ENCODE measurements at regions not wholly inside any gene's neighbourhood (a gene's known extent, or its start where the extent isn't known, plus 50 kb on each side); places are given as distances from the start of the nearest gene placed in this dataset.

DNA sequence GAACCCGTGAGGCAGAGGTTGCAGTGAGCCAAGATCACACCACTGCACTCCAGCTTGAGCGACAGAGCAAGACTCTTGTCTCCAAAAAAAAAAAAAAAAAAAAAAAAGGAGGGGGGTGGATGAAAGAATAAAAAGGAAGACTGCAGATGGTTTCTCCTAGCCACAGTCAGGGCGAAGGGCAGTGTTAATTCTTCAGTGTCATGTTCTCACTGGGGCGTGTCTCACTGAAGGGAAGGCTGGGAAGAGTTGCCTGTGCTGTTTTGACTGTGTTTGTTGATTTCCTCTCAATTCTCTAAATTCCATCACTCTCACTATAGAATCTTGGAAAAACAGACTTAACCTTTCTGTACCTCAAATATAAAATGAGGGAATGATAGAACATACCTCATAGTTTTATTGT lies 71.6 kb upstream of the DHX15 start:
- ChIA-PET POLR2A (no interaction called here), CTCF (no interaction called here)
- peak; percentile 10 for DNase-seq (ENCODE audit: extremely low spot score)
- TF ChIP-seq TARDBP (IDR thresholded peaks at IDR 0.05) (no peak), CTBP1 (IDR thresholded peaks at IDR 0.05; ENCODE audit: borderline replicate concordance) (no peak), NFRKB (IDR thresholded peaks at IDR 0.05) (no peak), BHLHE40 (IDR thresholded peaks at IDR 0.05; ENCODE audit: borderline replicate concordance) (no peak), ARNT (IDR thresholded peaks at IDR 0.05) (no peak), ZNF384 (IDR thresholded peaks at IDR 0.05) (no peak), ELF4 (IDR thresholded peaks at IDR 0.05) (no peak)
- TF ChIP-seq, protein P1, sequence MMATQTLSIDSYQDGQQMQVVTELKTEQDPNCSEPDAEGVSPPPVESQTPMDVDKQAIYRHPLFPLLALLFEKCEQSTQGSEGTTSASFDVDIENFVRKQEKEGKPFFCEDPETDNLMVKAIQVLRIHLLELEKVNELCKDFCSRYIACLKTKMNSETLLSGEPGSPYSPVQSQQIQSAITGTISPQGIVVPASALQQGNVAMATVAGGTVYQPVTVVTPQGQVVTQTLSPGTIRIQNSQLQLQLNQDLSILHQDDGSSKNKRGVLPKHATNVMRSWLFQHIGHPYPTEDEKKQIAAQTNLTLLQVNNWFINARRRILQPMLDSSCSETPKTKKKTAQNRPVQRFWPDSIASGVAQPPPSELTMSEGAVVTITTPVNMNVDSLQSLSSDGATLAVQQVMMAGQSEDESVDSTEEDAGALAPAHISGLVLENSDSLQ (IDR thresholded peaks at IDR 0.05) = no peak

GRCh38 chr4:24656906-24657305 lies 72.6 kb upstream of the DHX15 start:
- TF ChIP-seq BHLHE40 (IDR thresholded peaks at IDR 0.05; ENCODE audit: borderline replicate concordance) (no peak), SP1 (IDR thresholded peaks at IDR 0.05) (no peak)
- no peak for DNase-seq (ENCODE audit: extremely low spot score)
- ChIA-PET CTCF (no interaction called here), POLR2A (no interaction called here)

DNA sequence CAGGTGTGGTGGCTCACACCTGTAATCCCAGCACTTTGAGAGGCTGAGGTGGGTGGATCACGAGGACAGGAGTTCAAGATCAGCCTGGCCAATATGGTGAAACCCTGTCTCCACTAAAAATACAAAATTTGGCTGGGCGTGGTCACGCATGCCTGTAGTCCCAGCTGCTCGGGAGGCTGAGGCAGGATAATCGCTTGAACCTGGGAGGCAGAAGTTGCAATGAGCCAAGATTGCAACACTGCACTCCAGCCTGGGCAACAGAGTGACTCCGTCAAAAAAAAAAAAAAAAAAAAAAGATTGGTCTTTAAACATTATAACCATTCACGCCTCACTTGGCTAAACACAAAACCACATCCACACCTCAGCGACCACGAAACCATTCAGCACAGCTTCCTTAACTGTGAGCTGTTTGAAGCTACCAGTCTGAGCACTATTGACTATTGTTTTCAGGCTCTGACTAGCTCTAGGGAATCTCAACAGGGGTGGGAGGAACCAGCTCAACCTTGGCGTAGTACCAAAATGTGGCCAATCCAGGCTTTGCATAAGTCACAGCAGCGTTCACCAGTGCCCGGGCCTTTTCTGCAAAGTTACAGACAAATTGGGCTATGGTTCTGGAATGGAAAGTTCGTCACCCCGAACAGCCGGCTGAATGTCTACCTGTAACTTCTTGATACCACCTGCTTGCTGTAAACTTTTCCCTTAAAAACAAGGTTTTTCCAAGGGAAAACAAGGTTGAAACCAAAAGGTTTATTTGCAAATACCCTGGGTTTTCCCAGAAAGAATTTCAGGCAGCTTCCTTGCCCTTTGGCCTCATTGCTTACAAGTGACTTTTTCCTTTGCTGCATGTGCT lies 73.6 kb upstream of the DHX15 start:
- CTCF ChIA-PET = interaction anchor here (0.6 kb wide), 1 partner anchor 106 kb away, joined by 7 read pairs; no protein-coding TSS in a partner anchor
- POLR2A ChIA-PET = no interaction called here
- no peak for DNase-seq (ENCODE audit: extremely low spot score)
- TF ChIP-seq BHLHE40 (IDR thresholded peaks at IDR 0.05; ENCODE audit: borderline replicate concordance) (no peak), FOXA1 (IDR thresholded peaks at IDR 0.05) (no peak), NFRKB (IDR thresholded peaks at IDR 0.05) (no peak), FOXM1 (IDR thresholded peaks at IDR 0.05; ENCODE audit: borderline replicate concordance) (no peak)
- TF ChIP-seq, protein P1 (IDR thresholded peaks at IDR 0.05) = no peak

DNA sequence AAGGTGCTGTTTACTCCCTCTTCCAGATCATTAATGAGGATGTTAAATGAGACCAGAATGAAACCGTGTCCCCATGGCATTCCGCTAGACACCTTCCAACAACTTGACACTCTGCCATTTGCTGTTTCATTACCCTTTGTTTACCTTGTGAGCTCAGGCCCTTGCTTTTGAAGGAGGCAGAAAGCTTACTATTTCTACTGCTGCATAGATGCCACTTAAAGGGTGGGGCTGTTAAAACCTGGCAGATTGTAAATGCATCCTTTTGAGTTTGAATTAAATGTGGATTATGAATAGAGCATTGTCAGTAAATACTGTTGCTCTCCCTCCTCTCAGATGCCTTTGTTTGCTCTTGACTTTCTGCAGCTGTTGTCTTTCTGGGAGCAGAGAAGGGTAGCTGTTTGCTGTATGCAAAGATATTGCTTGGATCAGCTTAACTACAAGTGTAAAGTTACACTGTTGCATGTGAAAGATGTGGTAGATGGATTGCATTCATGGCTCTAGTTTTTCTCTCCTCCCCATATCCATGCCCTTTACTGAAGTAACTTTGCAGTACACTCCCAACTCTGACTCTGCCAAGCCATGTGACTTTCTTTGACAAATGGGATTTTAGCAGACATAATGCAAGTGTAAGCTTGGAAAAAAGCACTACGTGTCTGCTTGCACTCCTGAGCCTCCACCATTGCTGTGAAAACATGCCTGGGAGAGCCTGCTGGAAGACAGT lies 75.0 kb upstream of the DHX15 start:
- no peak for DNase-seq (ENCODE audit: extremely low spot score)
- ChIA-PET POLR2A (no interaction called here), CTCF (no interaction called here)
- TF ChIP-seq ARNT (IDR thresholded peaks at IDR 0.05) (no peak), LEF1 (IDR thresholded peaks at IDR 0.05; ENCODE audit: borderline replicate concordance) (no peak), TARDBP (IDR thresholded peaks at IDR 0.05) (no peak), SUZ12 (IDR thresholded peaks at IDR 0.05) (no peak), FOXK2 (IDR thresholded peaks at IDR 0.05) (no peak)

- no peak for TF ChIP-seq NFRKB (IDR thresholded peaks at IDR 0.05)
- no peak for TF ChIP-seq BHLHE40 (IDR thresholded peaks at IDR 0.05; ENCODE audit: borderline replicate concordance)
- no peak for TF ChIP-seq SUZ12 (IDR thresholded peaks at IDR 0.05)
- TF ChIP-seq, protein P1 (IDR thresholded peaks at IDR 0.05) = no peak
- no peak for TF ChIP-seq L3MBTL2 (conservative IDR thresholded peaks at IDR 0.05)
- no peak for TF ChIP-seq FOXA1 (IDR thresholded peaks at IDR 0.05)
- no peak for TF ChIP-seq FOXK2 (IDR thresholded peaks at IDR 0.05)
- TF ChIP-seq ZNF384 (IDR thresholded peaks at IDR 0.05) = no peak
- TF ChIP-seq HDGF (IDR thresholded peaks at IDR 0.05; ENCODE audit: borderline replicate concordance) = no peak
- no peak for TF ChIP-seq ARNT (IDR thresholded peaks at IDR 0.05)
- no peak for TF ChIP-seq FOXM1 (IDR thresholded peaks at IDR 0.05; ENCODE audit: borderline replicate concordance)
- TF ChIP-seq SP1 (IDR thresholded peaks at IDR 0.05) = no peak
- TF ChIP-seq CTBP1 (IDR thresholded peaks at IDR 0.05; ENCODE audit: borderline replicate concordance) = no peak
- TF ChIP-seq ELF4 (IDR thresholded peaks at IDR 0.05) = no peak
- no peak for TF ChIP-seq LEF1 (IDR thresholded peaks at IDR 0.05; ENCODE audit: borderline replicate concordance)
- TF ChIP-seq TARDBP (IDR thresholded peaks at IDR 0.05) = no peak
- CTCF ChIA-PET = no interaction called here
- POLR2A ChIA-PET = no interaction called here
- no peak for DNase-seq (ENCODE audit: extremely low spot score)
These were observed 77.7 kb upstream of the DHX15 start for GRCh38 chr4:24662056-24662455.

- POLR2A ChIA-PET = no interaction called here
- CTCF ChIA-PET = no interaction called here
- TF ChIP-seq BHLHE40 (IDR thresholded peaks at IDR 0.05; ENCODE audit: borderline replicate concordance) (no peak), ARNT (IDR thresholded peaks at IDR 0.05) (no peak), L3MBTL2 (conservative IDR thresholded peaks at IDR 0.05) (no peak), TARDBP (IDR thresholded peaks at IDR 0.05) (no peak), FOXA1 (IDR thresholded peaks at IDR 0.05) (no peak), LEF1 (IDR thresholded peaks at IDR 0.05; ENCODE audit: borderline replicate concordance) (no peak), ZNF384 (IDR thresholded peaks at IDR 0.05) (no peak)
- TF ChIP-seq, protein P1 (IDR thresholded peaks at IDR 0.05) = no peak
- no peak for DNase-seq (ENCODE audit: extremely low spot score)
These were observed 78.2 kb upstream of the DHX15 start for GRCh38 chr4:24662542-24662941.

Data from HEK293T (cell line).